Esophagus muscularis mucosa (tissue), 4 donors: ENCODE measurements at regions not wholly inside any gene's neighbourhood (a gene's known extent, or its start where the extent isn't known, plus 50 kb on each side); places are given as distances from the start of the nearest gene placed in this dataset.

Source experiments
- CTCF ChIP-seq, 3 experiments: fragments of 200-600 bp in 2 of 3; fragments of 450-650 bp in 1 of 3; sonication (generic) in 2 of 3; IDR thresholded peaks; one replicate each; pipeline ENCODE4 v1.5.1; 2017 to 2019; ENCODE audit warnings: antibody characterized with exemption in 3 of 3, mild to moderate bottlenecking in 2 of 3, moderate library complexity in 1 of 3
- EP300 ChIP-seq: sonication (generic); formaldehyde crosslinking; IDR thresholded peaks from one replicate; pipeline ENCODE4 v1.6.1; 2017; ENCODE audit warnings: antibody characterized with exemption
- POLR2A ChIP-seq: fragments of 450-650 bp; IDR thresholded peaks from one replicate; pipeline ENCODE4 v1.6.1; 2017; ENCODE audit warnings: antibody characterized with exemption, moderate library complexity, mild to moderate bottlenecking, low read depth
- POLR2AphosphoS5 ChIP-seq, 2 donors: sonication (generic); formaldehyde crosslinking; IDR thresholded peaks; one replicate each; pipeline ENCODE4 v1.6.1; 2017; ENCODE audit warnings: antibody characterized with exemption in 2 of 2

GRCh38 chr6:76831299-76831698 lies 632.0 kb downstream of the HTR1B start:
- TF ChIP-seq CTCF (IDR thresholded peaks at IDR 0.05) (no peak), POLR2A (no peak), EP300 (no peak), POLR2AphosphoS5 (IDR thresholded peaks at IDR 0.05) (no peak)
